HPDE6-E6E7 (cell line): ENCODE measurements at regions not wholly inside any gene's neighbourhood (a gene's known extent, or its start where the extent isn't known, plus 50 kb on each side); places are given as distances from the start of the nearest gene placed in this dataset.

ENCODE experiments used
- DNase-seq: peaks from one replicate; pipeline ENCODE4 v3.0.0; 2011; ENCODE audit warnings: missing footprints; ENCODE audit errors: extremely low spot score

- no peak for DNase-seq
Measured at GRCh38 chr15:46416544-46416943, 781.7 kb downstream of the SQOR start.

GRCh38 chr15:46420990-46421389 is 786.2 kb downstream of the SQOR start:
- DNase-seq: no peak

- no peak for DNase-seq
Measured at GRCh38 chr15:46441294-46442062, 806.6 kb downstream of the SQOR start.

GRCh38 chr15:46442184-46442583 is 807.4 kb downstream of the SQOR start:
- no peak for DNase-seq

GRCh38 chr15:46442901-46443590 is 808.2 kb downstream of the SQOR start:
- no peak for DNase-seq

GRCh38 chr15:46450112-46450809 is 815.4 kb downstream of the SQOR start:
- DNase-seq: no peak

- no peak for DNase-seq
Measured at GRCh38 chr15:46450810-46451182, 816.0 kb downstream of the SQOR start.

- no peak for DNase-seq
Measured at GRCh38 chr15:46452297-46452820, 817.5 kb downstream of the SQOR start.

- no peak for DNase-seq
Measured at GRCh38 chr15:46456456-46456855, 821.6 kb downstream of the SQOR start.

- no peak for DNase-seq
Measured at GRCh38 chr15:46460431-46461094, 825.7 kb downstream of the SQOR start.

GRCh38 chr15:46461416-46461815 is 826.6 kb downstream of the SQOR start:
- no peak for DNase-seq

GRCh38 chr15:46467041-46467440 is 832.2 kb downstream of the SQOR start:
- no peak for DNase-seq

GRCh38 chr15:46471096-46471495 is 836.3 kb downstream of the SQOR start:
- DNase-seq: no peak

- no peak for DNase-seq
Measured at GRCh38 chr15:46489276-46489675, 854.4 kb downstream of the SQOR start.

GRCh38 chr15:46496491-46497115 is 861.8 kb downstream of the SQOR start:
- no peak for DNase-seq

- no peak for DNase-seq
Measured at GRCh38 chr15:46502667-46503066, 867.8 kb downstream of the SQOR start.

- no peak for DNase-seq
Measured at GRCh38 chr15:46518381-46518780, 883.6 kb downstream of the SQOR start.

- DNase-seq: no peak
Measured at GRCh38 chr15:46523701-46524100, 888.9 kb downstream of the SQOR start.

GRCh38 chr15:46525984-46526725 is 891.3 kb downstream of the SQOR start:
- no peak for DNase-seq

- no peak for DNase-seq
Measured at GRCh38 chr15:46526726-46527110, 891.9 kb downstream of the SQOR start.

- DNase-seq: no peak
Measured at GRCh38 chr15:46543626-46544025, 908.8 kb downstream of the SQOR start.
